ENCODE measurements at regions not wholly inside any gene's neighbourhood (a gene's known extent, or its start where the extent isn't known, plus 50 kb on each side); places are given as distances from the start of the nearest gene placed in this dataset.

DNA sequence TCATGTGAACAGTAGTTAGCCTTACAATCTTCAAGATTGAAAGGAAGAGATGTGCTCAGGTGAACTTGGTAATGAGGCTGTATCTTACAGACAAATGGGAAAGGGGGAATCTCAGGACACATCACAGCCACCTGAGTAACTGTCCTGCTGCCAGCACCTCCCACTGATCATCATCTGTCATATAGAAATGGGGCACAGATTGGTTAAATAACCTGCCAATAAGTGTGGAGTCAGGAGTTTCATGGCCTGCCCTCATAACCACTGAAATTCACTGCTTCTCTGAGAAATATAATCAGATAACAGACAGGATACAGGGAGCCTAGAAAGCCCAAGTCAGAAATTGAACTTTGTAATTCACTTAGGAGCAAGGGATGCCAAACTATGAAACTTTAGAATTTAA, 64.9 kb upstream of the TAS2R16 start:
- DNase-seq, result no peak

- no peak for DNase-seq
Measured at GRCh38 chr7:123057911-123058310, 62.4 kb upstream of the TAS2R16 start.

DNA sequence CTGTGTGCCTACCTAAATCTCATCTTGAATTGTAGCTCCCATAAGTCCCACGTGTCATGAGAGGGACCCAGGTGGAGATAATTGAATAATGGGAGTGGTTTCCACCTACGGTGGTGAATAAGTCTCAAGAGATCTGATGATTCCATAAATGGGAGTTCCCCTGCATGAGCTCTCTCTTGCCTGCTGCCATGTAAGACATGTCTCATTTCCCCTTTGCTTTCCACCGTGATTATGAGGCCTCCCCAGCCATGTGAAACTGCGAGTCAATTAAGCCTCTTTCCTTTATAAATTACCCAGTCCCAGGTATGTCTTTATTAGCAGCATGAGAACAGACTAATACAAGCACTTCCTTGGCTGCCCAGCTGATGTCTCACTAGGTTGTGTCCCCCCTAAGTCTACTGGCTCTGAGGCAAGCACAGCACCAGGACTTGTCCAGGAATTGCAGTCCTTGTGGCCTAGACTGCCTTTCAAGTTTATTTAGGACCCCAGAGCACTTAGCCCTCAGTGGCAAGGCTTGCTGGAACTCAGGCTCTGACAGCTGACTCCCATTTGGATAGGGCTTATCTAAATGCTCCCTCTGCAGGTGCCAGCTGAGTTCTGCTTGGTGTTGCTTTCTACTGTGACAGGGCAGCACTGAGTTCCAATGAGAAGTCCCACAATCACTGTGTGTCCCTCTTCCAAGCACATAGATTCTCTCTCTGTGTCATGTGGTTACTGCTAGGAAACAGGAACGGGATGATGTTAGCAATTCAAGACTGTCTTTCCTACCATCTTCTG, 59.0 kb upstream of the TAS2R16 start:
- DNase-seq, result peak; percentile 19

- no peak for DNase-seq
Measured at GRCh38 chr7:123051916-123052315, 56.4 kb upstream of the TAS2R16 start.

DNA sequence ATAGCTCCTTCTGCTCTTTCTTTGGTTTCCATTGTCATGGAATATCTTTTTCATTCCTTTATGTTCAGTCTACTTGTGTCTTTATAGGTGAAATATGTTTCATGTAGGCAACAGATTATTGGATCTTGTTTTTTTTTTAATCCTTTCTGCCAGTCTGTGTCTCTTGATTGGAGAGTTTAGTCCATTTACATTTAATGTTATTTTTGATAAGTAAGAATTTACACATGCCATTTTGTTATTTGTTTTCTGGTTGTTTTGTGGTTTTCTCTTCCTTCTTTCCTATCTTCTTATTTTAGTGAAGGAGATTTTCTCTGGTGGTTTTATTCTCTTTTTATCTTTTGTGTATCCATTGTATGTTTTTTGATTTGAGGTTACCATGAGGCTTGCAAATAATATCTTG, 52.5 kb upstream of the TAS2R16 start:
- DNase-seq, result no peak
